IMR-90 (cell line): ENCODE measurements at regions not wholly inside any gene's neighbourhood (a gene's known extent, or its start where the extent isn't known, plus 50 kb on each side); places are given as distances from the start of the nearest gene placed in this dataset.

Experiments used
- ATAC-seq: fragments of 200-7000 bp; cut with Tn5 transposase; 2 replicates; pipeline ENCODE4 v1.9.1; 2020; ENCODE audit warnings: low read depth, mild to moderate bottlenecking, moderate library complexity
- BruUV-seq: library from RNA; stranded (reverse); fragments of 400-500 nt; replicated peaks from 2 replicates; lab custom pipeline; 2021; lab: Mats Ljungman, UMichigan
- CTCF ChIA-PET: fragments of 300-600 bp; formaldehyde crosslinking; extraction: SDS; loops from one replicate; lab custom pipeline; 2021; ENCODE audit warnings: antibody characterized with exemption; lab: Yijun Ruan, JAX
- POLR2A ChIA-PET: fragments of 300-600 bp; sonication (Branson Sonifier 250); formaldehyde crosslinking; loops from one replicate; lab custom pipeline; 2022; ENCODE audit warnings: antibody characterized with exemption; ENCODE audit not compliant: unreplicated experiment; lab: Charles Lee
- DNase-seq: peaks from one replicate; pipeline ENCODE4 v3.0.0; 2013
- H2AFZ ChIP-seq: replicated peaks from 2 replicates; pipeline ENCODE3; 2013; ENCODE audit warnings: low read length, mild to moderate bottlenecking; ENCODE audit not compliant: poor library complexity
- H2AK5ac ChIP-seq: 2 replicates; pipeline ENCODE4 v1.6.1; 2013; ENCODE audit warnings: low read depth, low read length, inconsistent platforms
- H2AK9ac ChIP-seq: replicated peaks from 2 replicates; pipeline ENCODE3; 2013; ENCODE audit warnings: mild to moderate bottlenecking, low read depth, low read length, moderate library complexity; ENCODE audit not compliant: poor library complexity
- H2BK120ac ChIP-seq: 2 replicates; pipeline ENCODE4 v1.6.1; 2013; ENCODE audit warnings: low read depth, low read length, inconsistent platforms
- H2BK15ac ChIP-seq: 3 replicates; pipeline ENCODE4 v1.6.1; 2013; ENCODE audit warnings: low read depth, low read length, inconsistent platforms
- H2BK20ac ChIP-seq: 2 replicates; pipeline ENCODE4 v1.6.1; 2013; ENCODE audit warnings: low read depth, mild to moderate bottlenecking, inconsistent platforms, low read length, moderate library complexity
- H2BK5ac ChIP-seq: 2 replicates; pipeline ENCODE4 v1.6.1; 2013; ENCODE audit warnings: mild to moderate bottlenecking, low read depth, low read length, inconsistent platforms; ENCODE audit not compliant: poor library complexity, severe bottlenecking
- H3K14ac ChIP-seq: replicated peaks from 2 replicates; pipeline ENCODE4 v1.6.1; 2013; ENCODE audit warnings: low read depth, low read length, inconsistent platforms
- H3K18ac ChIP-seq: 2 replicates; pipeline ENCODE4 v1.6.1; 2013; ENCODE audit warnings: low read depth, low read length, control low read depth
- H3K23ac ChIP-seq: 2 replicates; pipeline ENCODE4 v1.6.1; 2013; ENCODE audit warnings: low read depth, low read length, inconsistent platforms
- H3K27ac ChIP-seq: 2 replicates; pipeline ENCODE4 v1.5.1; 2013; ENCODE audit warnings: mild to moderate bottlenecking, control low read depth, low read length; ENCODE audit not compliant: insufficient read depth
- H3K27me3 ChIP-seq: 2 replicates; pipeline ENCODE4 v1.6.1; 2013; ENCODE audit warnings: low read length; ENCODE audit not compliant: control insufficient read depth, insufficient read depth
- H3K36me3 ChIP-seq: 2 replicates; pipeline ENCODE4 v1.6.1; 2013; ENCODE audit warnings: low read length, mixed read lengths; ENCODE audit not compliant: control insufficient read depth, insufficient read depth
- H3K4ac ChIP-seq: 2 replicates; pipeline ENCODE4 v1.6.1; 2013; ENCODE audit warnings: low read depth, low read length, inconsistent platforms
- H3K4me1 ChIP-seq: 2 replicates; pipeline ENCODE4 v1.6.1; 2013; ENCODE audit warnings: low read length, mixed read lengths; ENCODE audit not compliant: control insufficient read depth, insufficient read depth
- H3K4me2 ChIP-seq: 2 replicates; pipeline ENCODE4 v1.6.1; 2013; ENCODE audit warnings: low read depth, mild to moderate bottlenecking, control low read depth, low read length, moderate library complexity
- H3K4me3 ChIP-seq: 2 replicates; pipeline ENCODE4 v1.5.1; 2013; ENCODE audit warnings: low read depth, mild to moderate bottlenecking, control low read depth, low read length, moderate library complexity; ENCODE audit not compliant: insufficient read depth
- H3K56ac ChIP-seq: 2 replicates; pipeline ENCODE4 v1.6.1; 2013; ENCODE audit warnings: low read length, inconsistent platforms; ENCODE audit not compliant: insufficient read depth; ENCODE audit errors: extremely low read depth
- H3K79me1 ChIP-seq, 2 experiments: 2 replicates each; pipeline ENCODE4 v1.6.1; 2013; ENCODE audit warnings: low read length in 2 of 2, inconsistent platforms in 1 of 2, low read depth in 1 of 2
- H3K9ac ChIP-seq: 2 replicates; pipeline ENCODE4 v1.6.1; 2013; ENCODE audit warnings: low read depth, low read length, control low read depth
- H3K9me1 ChIP-seq: 2 replicates; pipeline ENCODE4 v1.6.1; 2013; ENCODE audit warnings: low read length, inconsistent platforms; ENCODE audit not compliant: insufficient read depth
- H3K9me3 ChIP-seq: 2 replicates; pipeline ENCODE4 v1.6.1; 2013; ENCODE audit warnings: low read length; ENCODE audit not compliant: control insufficient read depth, insufficient read depth
- H4K20me1 ChIP-seq: 2 replicates; pipeline ENCODE4 v1.6.1; 2013; ENCODE audit warnings: low read length, inconsistent platforms; ENCODE audit not compliant: insufficient read depth
- H4K5ac ChIP-seq: 2 replicates; pipeline ENCODE4 v1.6.1; 2013; ENCODE audit warnings: mild to moderate bottlenecking, low read depth, low read length, control low read depth
- H4K8ac ChIP-seq, 2 experiments: 2 replicates each; pipeline ENCODE4 v1.6.1; 2013; ENCODE audit warnings: low read depth in 2 of 2, low read length in 2 of 2, control low read depth in 1 of 2, inconsistent platforms in 1 of 2
- H4K91ac ChIP-seq: 2 replicates; pipeline ENCODE4 v1.6.1; 2013; ENCODE audit warnings: low read depth, low read length, inconsistent platforms; ENCODE audit not compliant: insufficient read depth
- BHLHE40 ChIP-seq: fragments of 150-350 bp; IDR thresholded peaks from 2 replicates; pipeline ENCODE4 v1.6.1; 2016; ENCODE audit warnings: mild to moderate bottlenecking, low read depth, low read length
- CEBPB ChIP-seq: IDR thresholded peaks from 2 replicates; pipeline ENCODE4 v1.6.1; 2012; ENCODE audit warnings: low read depth, low read length, improper control_type of control experiment
- MAZ ChIP-seq: IDR thresholded peaks from 2 replicates; pipeline ENCODE4 v1.6.1; 2012; ENCODE audit warnings: low read depth, mild to moderate bottlenecking, low read length, improper control_type of control experiment, moderate library complexity, borderline replicate concordance
- RAD21 ChIP-seq: IDR thresholded peaks from 2 replicates; pipeline ENCODE4 v1.6.1; 2012; ENCODE audit warnings: low read length, improper control_type of control experiment
- SMC3 ChIP-seq: fragments of 150-350 bp; IDR thresholded peaks from 2 replicates; pipeline ENCODE4 v1.6.1; 2016; ENCODE audit warnings: low read depth, mild to moderate bottlenecking, antibody characterized with exemption, low read length, moderate library complexity
- WGBS, 2 experiments: methylation state at CpG; one replicate each; pipeline versions ENCODE4 v1.1.5 to v1.1.7; 2013; ENCODE audit warnings: missing lambda C conversion rate in 2 of 2; ENCODE audit not compliant: insufficient read length in 1 of 2; ENCODE audit errors: extremely low coverage in 2 of 2; 5-methylcytosine and 5-hydroxymethylcytosine counted together
- dilution Hi-C: fragments of 300-500 bp; cut with HindIII; formaldehyde crosslinking; loops from one replicate; pipeline ENCODE4 v1.14.3; 2018; ENCODE audit warnings: low sequenced_read_pairs; ENCODE audit not compliant: unreplicated experiment
- in situ Hi-C: fragments of 300-500 bp; cut with MboI; formaldehyde crosslinking; loops from 3 replicates; pipeline ENCODE4 v1.14.3; 2019; ENCODE audit warnings: low sequenced_read_pairs, inconsistent platforms, mixed read lengths
- intact Hi-C: fragments of 100-400 bp; cut with micrococcal nuclease; formaldehyde crosslinking; loops from 2 replicates; pipeline ENCODE4 v1.10.0; 2022
- TF ChIP-seq, protein P1 (sequence below): conservative IDR thresholded peaks from 2 replicates; pipeline ENCODE4 v1.5.1; 2012; ENCODE audit warnings: mild to moderate bottlenecking, low read depth, low read length, improper control_type of control experiment
- TF ChIP-seq, protein P2 (sequence below): fragments of 150-350 bp; IDR thresholded peaks from 2 replicates; pipeline ENCODE4 v1.6.1; 2017; ENCODE audit warnings: mild to moderate bottlenecking, antibody characterized with exemption, low read length, low read depth

DNA sequence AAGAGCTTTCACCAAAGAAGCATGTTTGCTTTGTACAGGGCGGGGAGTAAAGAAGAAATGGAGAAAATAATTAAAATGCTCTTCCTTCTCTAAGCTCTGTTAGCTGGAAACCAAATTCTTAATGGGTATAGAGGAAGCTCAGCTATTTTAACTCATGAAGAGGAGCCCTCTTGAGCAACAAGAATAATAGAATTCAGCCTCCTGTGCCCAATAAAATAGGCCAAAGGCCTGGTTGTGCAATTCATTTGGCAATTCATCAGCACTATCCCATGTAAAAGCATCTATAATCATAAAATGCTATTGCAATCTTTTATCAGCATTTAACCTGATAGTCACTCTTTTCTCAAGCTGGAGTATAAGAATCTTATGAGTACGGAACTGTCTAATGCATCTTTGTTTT is 133.6 kb upstream of the CDH6 start:
- no peak for DNase-seq
- no TSS peak for BruUV-seq
- WGBS, 2 experiments = no CpG with 5 or more reads among the region's 2 CpGs

More for the DNA sequence above, 133.6 kb upstream of the CDH6 start:
- no peak overlapping the region for H2BK15ac ChIP-seq
- H4K5ac ChIP-seq = no peak overlapping the region
- no peak overlapping the region for H3K4me3 ChIP-seq
- in situ Hi-C loops (no loop called here), dilution Hi-C loops (no loop called here), intact Hi-C loops (no loop called here)
- no peak overlapping the region for H3K18ac ChIP-seq
- TF ChIP-seq SMC3 (no peak), CEBPB (peak; percentile 47; the same call in 1 of the 2 replicates), RAD21 (no peak), BHLHE40 (no peak), MAZ (no peak)
- TF ChIP-seq, protein P1, sequence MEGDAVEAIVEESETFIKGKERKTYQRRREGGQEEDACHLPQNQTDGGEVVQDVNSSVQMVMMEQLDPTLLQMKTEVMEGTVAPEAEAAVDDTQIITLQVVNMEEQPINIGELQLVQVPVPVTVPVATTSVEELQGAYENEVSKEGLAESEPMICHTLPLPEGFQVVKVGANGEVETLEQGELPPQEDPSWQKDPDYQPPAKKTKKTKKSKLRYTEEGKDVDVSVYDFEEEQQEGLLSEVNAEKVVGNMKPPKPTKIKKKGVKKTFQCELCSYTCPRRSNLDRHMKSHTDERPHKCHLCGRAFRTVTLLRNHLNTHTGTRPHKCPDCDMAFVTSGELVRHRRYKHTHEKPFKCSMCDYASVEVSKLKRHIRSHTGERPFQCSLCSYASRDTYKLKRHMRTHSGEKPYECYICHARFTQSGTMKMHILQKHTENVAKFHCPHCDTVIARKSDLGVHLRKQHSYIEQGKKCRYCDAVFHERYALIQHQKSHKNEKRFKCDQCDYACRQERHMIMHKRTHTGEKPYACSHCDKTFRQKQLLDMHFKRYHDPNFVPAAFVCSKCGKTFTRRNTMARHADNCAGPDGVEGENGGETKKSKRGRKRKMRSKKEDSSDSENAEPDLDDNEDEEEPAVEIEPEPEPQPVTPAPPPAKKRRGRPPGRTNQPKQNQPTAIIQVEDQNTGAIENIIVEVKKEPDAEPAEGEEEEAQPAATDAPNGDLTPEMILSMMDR = no peak
- TF ChIP-seq, protein P2, sequence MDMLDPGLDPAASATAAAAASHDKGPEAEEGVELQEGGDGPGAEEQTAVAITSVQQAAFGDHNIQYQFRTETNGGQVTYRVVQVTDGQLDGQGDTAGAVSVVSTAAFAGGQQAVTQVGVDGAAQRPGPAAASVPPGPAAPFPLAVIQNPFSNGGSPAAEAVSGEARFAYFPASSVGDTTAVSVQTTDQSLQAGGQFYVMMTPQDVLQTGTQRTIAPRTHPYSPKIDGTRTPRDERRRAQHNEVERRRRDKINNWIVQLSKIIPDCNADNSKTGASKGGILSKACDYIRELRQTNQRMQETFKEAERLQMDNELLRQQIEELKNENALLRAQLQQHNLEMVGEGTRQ = no peak
- H2AK9ac ChIP-seq = no peak overlapping the region
- ChIA-PET CTCF (no interaction called here), POLR2A (no interaction called here)
- ATAC-seq = no peak
- no peak overlapping the region for H3K9ac ChIP-seq
- H3K4me2 ChIP-seq = no peak overlapping the region
- no peak overlapping the region for H2BK20ac ChIP-seq
- H2AFZ ChIP-seq = no peak overlapping the region
- H3K4me1 ChIP-seq = no peaks in the 10 kb centered on the region
- no peak overlapping the region for H3K4ac ChIP-seq
- no peak overlapping the region for H2BK5ac ChIP-seq
- no peaks in the 10 kb centered on the region for H3K9me3 ChIP-seq
- no peak overlapping the region for H3K14ac ChIP-seq
- H3K23ac ChIP-seq = no peak overlapping the region
- H3K27me3 ChIP-seq = no peaks in the 10 kb centered on the region
- H2BK120ac ChIP-seq = no peak overlapping the region
- H3K27ac ChIP-seq = no peak overlapping the region
- H3K56ac ChIP-seq = no peak overlapping the region
- no peak overlapping the region for H4K91ac ChIP-seq
- H4K8ac ChIP-seq = no peak overlapping the region
- H3K79me1 ChIP-seq = no peaks in the 10 kb centered on the region
- H3K36me3 ChIP-seq = no peaks in the 10 kb centered on the region
- H3K9me1 ChIP-seq = no peaks in the 10 kb centered on the region
- no peak overlapping the region for H2AK5ac ChIP-seq
- no peaks in the 10 kb centered on the region for H4K20me1 ChIP-seq
